ENCODE measurements at regions not wholly inside any gene's neighbourhood (a gene's known extent, or its start where the extent isn't known, plus 50 kb on each side); places are given as distances from the start of the nearest gene placed in this dataset.

DNA sequence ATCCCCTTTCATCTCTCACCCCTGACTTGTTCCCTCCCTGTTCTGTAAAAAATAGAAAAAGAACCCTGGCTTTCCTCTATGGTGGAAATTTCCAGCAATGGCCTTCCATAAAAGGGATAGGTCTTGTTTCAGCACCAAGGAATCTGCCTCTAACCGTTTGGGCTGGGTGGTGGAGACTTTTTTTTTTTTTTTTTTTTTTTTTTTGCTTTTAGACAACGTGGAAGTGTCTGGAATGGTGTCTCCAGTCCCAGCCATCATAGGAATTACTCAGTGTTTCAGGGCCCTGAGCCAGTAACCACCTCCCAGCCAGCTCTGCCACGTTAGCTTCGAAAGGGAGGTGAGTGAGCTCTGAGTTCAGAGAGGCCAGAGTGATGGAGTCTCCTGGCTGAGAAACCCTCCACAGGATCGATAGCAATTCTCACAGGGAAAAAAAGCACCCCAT is 97.3 kb upstream of the COL1A2 start:
- TF ChIP-seq CTCF (IDR thresholded peaks at IDR 0.05; ENCODE audit: insufficient read depth, low read length) (no peak), POLR2AphosphoS5 (IDR thresholded peaks at IDR 0.05; ENCODE audit: low read depth) (no peak), GABPA (IDR thresholded peaks at IDR 0.05; ENCODE audit: low read depth) (no peak), REST (IDR thresholded peaks at IDR 0.05; ENCODE audit: insufficient replicate concordance, low read depth) (no peak)
